Mesendoderm (in vitro differentiated cells): ENCODE measurements at regions not wholly inside any gene's neighbourhood (a gene's known extent, or its start where the extent isn't known, plus 50 kb on each side); places are given as distances from the start of the nearest gene placed in this dataset.
A peak's percentile ranks its signal among the peaks of the same experiment; 100 is the strongest.

Source experiments
- DNase-seq: peaks from one replicate; pipeline ENCODE4 v3.0.0; 2013
- H2AK5ac ChIP-seq: 2 replicates; pipeline ENCODE4 v1.6.1; 2013; ENCODE audit warnings: low read length, inconsistent platforms
- H2BK120ac ChIP-seq: 2 replicates; pipeline ENCODE4 v1.6.1; 2013; ENCODE audit warnings: low read depth, mild to moderate bottlenecking, low read length, moderate library complexity, mixed read lengths
- H2BK15ac ChIP-seq: replicated peaks from 2 replicates; pipeline ENCODE4 v1.6.1; 2013; ENCODE audit warnings: low read depth, mild to moderate bottlenecking, moderate library complexity
- H2BK5ac ChIP-seq: 2 replicates; pipeline ENCODE4 v1.6.1; 2013; ENCODE audit warnings: low read length, inconsistent platforms
- H3K18ac ChIP-seq: 2 replicates; pipeline ENCODE4 v1.6.1; 2013; ENCODE audit warnings: mild to moderate bottlenecking, low read length, mixed read lengths
- H3K23ac ChIP-seq: one replicate; pipeline ENCODE4 v1.6.1; 2013; ENCODE audit warnings: low read length
- H3K27ac ChIP-seq: 2 replicates; pipeline ENCODE4 v1.5.1; 2013; ENCODE audit warnings: low read depth, mild to moderate bottlenecking, inconsistent platforms, low read length, moderate library complexity
- H3K27me3 ChIP-seq: 2 replicates; pipeline ENCODE4 v1.6.1; 2013; ENCODE audit warnings: low read length, control low read depth, mild to moderate bottlenecking, inconsistent platforms; ENCODE audit not compliant: insufficient read depth, poor library complexity
- H3K36me3 ChIP-seq: 2 replicates; pipeline ENCODE4 v1.6.1; 2013; ENCODE audit warnings: low read length, inconsistent platforms; ENCODE audit not compliant: control insufficient read depth, insufficient read depth
- H3K4ac ChIP-seq: one replicate; pipeline ENCODE4 v1.6.1; 2013; ENCODE audit warnings: low read depth, mild to moderate bottlenecking, low read length, moderate library complexity
- H3K4me1 ChIP-seq: 2 replicates; pipeline ENCODE4 v1.6.1; 2013; ENCODE audit warnings: low read depth, low read length, inconsistent platforms; ENCODE audit not compliant: control insufficient read depth
- H3K4me2 ChIP-seq: 2 replicates; pipeline ENCODE4 v1.6.1; 2013; ENCODE audit warnings: low read length
- H3K4me3 ChIP-seq: 2 replicates; pipeline ENCODE4 v1.5.1; 2013; ENCODE audit warnings: mild to moderate bottlenecking, low read length
- H3K56ac ChIP-seq: one replicate; pipeline ENCODE4 v1.6.1; 2013; ENCODE audit warnings: low read length
- H3K79me1 ChIP-seq: 2 replicates; pipeline ENCODE4 v1.6.1; 2013; ENCODE audit warnings: low read length, inconsistent platforms
- H3K79me2 ChIP-seq: 2 replicates; pipeline ENCODE4 v1.6.1; 2013; ENCODE audit warnings: mild to moderate bottlenecking, low read length; ENCODE audit not compliant: control insufficient read depth, insufficient read depth
- H3K9ac ChIP-seq: 2 replicates; pipeline ENCODE4 v1.6.1; 2013; ENCODE audit warnings: low read length, inconsistent platforms
- H4K5ac ChIP-seq: one replicate; pipeline ENCODE4 v1.6.1; 2013; ENCODE audit warnings: low read length
- H4K8ac ChIP-seq: one replicate; pipeline ENCODE4 v1.6.1; 2013; ENCODE audit warnings: low read depth, mild to moderate bottlenecking, control low read depth, low read length, moderate library complexity
- WGBS: extraction: QIAGEN DNeasy Blood & Tissue Kit; methylation state at CpG from one replicate; pipeline ENCODE4 v1.1.7; 2013; ENCODE audit warnings: low lambda C conversion rate, missing lambda C conversion rate; ENCODE audit not compliant: insufficient coverage; ENCODE audit errors: extremely low coverage; 5-methylcytosine and 5-hydroxymethylcytosine counted together

DNA sequence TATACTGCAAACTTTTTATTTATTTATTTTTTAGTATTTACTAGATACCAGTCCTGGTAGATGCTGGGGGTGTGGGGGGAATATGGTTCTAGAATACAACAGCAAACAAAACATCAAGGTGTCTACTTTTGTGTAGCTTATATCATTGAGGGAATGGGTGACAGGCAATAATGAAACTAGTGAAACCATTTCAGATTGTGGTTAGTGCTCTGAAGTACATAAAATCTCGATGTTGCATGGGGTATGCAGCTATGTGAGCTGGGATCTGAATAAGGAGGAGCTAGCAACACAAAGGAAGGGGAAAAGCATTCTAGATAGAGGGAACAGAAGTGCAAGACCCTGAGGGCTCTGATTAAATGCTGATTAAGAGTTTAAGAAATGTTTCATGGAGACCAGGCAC lies 103.5 kb downstream of the WT1 start:
- Histone ChIP-seq H3K4me3 (no peak overlapping the region), H3K4ac (no peak overlapping the region), H2BK120ac (no peak overlapping the region), H2AK5ac (no peak overlapping the region), H3K18ac (no peak overlapping the region), H3K79me1 (no peaks in the 10 kb centered on the region), H3K36me3 (no peaks in the 10 kb centered on the region), H3K27me3 (no peaks in the 10 kb centered on the region), H3K79me2 (no peaks in the 10 kb centered on the region), H3K4me2 (no peak overlapping the region), H3K27ac (no peak overlapping the region), H4K8ac (no peak overlapping the region), H3K23ac (no peak overlapping the region), H2BK15ac (no peak overlapping the region), H3K56ac (no peak overlapping the region), H2BK5ac (no peak overlapping the region), H3K9ac (no peak overlapping the region), H3K4me1 (peaks cover 2% of the 10 kb centered on the region), H4K5ac (no peak overlapping the region)
- no CpG with 5 or more reads among the region's 1 CpG for WGBS
- DNase-seq: no peak

DNA sequence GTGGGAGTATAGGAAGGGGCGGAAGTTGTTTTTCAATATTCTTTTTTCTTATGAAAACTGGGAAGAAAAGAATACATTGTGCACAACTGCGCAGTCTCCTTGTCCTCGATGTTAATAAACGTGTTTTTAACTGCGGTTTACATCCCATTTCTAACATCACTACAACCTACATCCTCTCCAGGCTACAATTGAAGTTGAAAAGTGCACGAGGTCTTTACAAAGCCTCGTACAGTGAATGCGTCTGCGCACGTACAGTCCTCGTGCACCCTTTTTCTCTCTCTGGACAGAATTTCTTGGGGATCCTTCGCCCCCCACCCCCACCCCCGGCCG lies 102.4 kb downstream of the WT1 start:
- H3K4ac ChIP-seq: no peak overlapping the region
- H3K27ac ChIP-seq: no peak overlapping the region
- no peak overlapping the region for H2BK5ac ChIP-seq
- peaks cover 2% of the 10 kb centered on the region for H3K4me1 ChIP-seq
- no peaks in the 10 kb centered on the region for H3K36me3 ChIP-seq
- peak overlapping the region; percentile 90 for H3K56ac ChIP-seq
- H3K4me3 ChIP-seq: no peak overlapping the region
- peak overlapping the region; percentile 53 for H3K9ac ChIP-seq
- no peaks in the 10 kb centered on the region for H3K27me3 ChIP-seq
- H3K4me2 ChIP-seq: peak overlapping the region; percentile 91
- DNase-seq: no peak
- no peak overlapping the region for H4K5ac ChIP-seq
- H3K23ac ChIP-seq: no peak overlapping the region
- no peak overlapping the region for H2BK15ac ChIP-seq
- no peak overlapping the region for H4K8ac ChIP-seq
- H3K79me1 ChIP-seq: no peaks in the 10 kb centered on the region
- no peak overlapping the region for H2AK5ac ChIP-seq
- no CpG with 5 or more reads among the region's 14 CpGs for WGBS
- H3K79me2 ChIP-seq: no peaks in the 10 kb centered on the region
- no peak overlapping the region for H2BK120ac ChIP-seq
- no peak overlapping the region for H3K18ac ChIP-seq

DNA sequence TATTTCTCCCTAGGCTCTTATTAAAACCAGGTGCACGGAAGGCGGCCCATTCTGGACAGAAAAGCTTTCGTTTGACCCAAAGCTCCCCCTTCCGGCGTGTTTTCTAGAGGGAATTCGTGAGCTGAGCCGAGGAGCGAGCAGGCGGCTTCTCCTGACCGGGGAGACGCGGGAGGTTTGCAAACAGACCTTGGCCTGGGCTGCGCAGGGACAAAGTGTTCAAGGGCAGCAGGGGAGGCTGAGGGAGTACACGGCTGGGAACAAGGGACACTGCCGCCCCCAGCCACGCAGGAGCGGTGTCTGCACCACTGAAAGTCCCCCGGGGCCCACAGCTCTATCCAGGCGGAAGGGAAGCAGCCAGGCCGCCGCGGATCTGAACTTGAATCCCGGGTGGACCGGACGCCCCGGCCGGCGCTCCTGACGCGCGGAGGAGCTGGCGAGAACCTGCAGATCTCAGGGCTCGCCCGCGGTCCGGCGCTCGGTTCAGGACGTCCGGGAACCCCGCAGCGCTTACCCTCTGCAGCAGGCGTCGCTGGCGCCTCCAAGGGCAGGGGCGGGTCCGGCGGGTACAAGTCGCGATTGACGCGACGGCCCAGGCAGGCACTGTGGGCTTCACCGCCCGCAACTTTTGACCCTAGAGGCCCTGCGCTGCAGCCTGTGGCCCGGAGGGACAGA lies 101.9 kb downstream of the WT1 start:
- peak overlapping the region; percentile 90 for H3K56ac ChIP-seq
- no peaks in the 10 kb centered on the region for H3K79me2 ChIP-seq
- H3K36me3 ChIP-seq: no peaks in the 10 kb centered on the region
- H3K4ac ChIP-seq: no peak overlapping the region
- peak overlapping the region; percentile 3 for H3K4me3 ChIP-seq
- WGBS: no CpG with 5 or more reads among the region's 57 CpGs
- H3K23ac ChIP-seq: no peak overlapping the region
- no peaks in the 10 kb centered on the region for H3K79me1 ChIP-seq
- peaks cover 2% of the 10 kb centered on the region for H3K4me1 ChIP-seq
- no peak overlapping the region for H2BK120ac ChIP-seq
- H2BK5ac ChIP-seq: no peak overlapping the region
- no peaks in the 10 kb centered on the region for H3K27me3 ChIP-seq
- H2AK5ac ChIP-seq: no peak overlapping the region
- H4K5ac ChIP-seq: no peak overlapping the region
- H2BK15ac ChIP-seq: no peak overlapping the region
- H3K18ac ChIP-seq: no peak overlapping the region
- peak overlapping the region; percentile 91 for H3K4me2 ChIP-seq
- H3K27ac ChIP-seq: no peak overlapping the region
- H3K9ac ChIP-seq: peak overlapping the region; percentile 53
- peak; percentile 81 for DNase-seq
- no peak overlapping the region for H4K8ac ChIP-seq

DNA sequence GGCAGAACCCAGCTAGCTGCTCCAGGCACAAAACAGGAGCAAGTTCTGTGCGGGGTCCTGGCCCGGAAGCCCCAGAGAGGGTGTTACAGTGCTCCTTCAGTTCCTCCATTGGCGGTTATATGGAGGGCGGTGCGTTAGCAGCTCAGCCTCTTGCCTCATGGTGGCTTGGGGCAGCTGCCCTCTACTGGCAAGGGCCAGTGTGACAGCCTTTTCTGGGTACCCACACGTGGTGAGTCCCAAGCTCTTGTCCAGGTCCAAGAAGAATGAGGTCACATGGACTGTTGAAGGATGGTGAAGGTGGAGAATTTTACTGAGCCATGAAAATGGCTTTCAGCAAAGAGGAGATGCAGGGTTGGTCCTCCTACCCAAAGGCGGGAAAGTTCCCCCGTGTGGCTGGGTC lies 100.5 kb downstream of the WT1 start:
- WGBS: no CpG with 5 or more reads among the region's 8 CpGs
- H2BK120ac ChIP-seq: no peak overlapping the region
- no peaks in the 10 kb centered on the region for H3K79me1 ChIP-seq
- no peak overlapping the region for H3K4me2 ChIP-seq
- DNase-seq: peak; percentile 87
- no peak overlapping the region for H3K23ac ChIP-seq
- H3K56ac ChIP-seq: no peak overlapping the region
- no peak overlapping the region for H3K27ac ChIP-seq
- H3K4me3 ChIP-seq: no peak overlapping the region
- H3K18ac ChIP-seq: no peak overlapping the region
- H3K79me2 ChIP-seq: no peaks in the 10 kb centered on the region
- no peak overlapping the region for H4K8ac ChIP-seq
- H3K9ac ChIP-seq: no peak overlapping the region
- no peak overlapping the region for H4K5ac ChIP-seq
- H3K4ac ChIP-seq: no peak overlapping the region
- H3K27me3 ChIP-seq: no peaks in the 10 kb centered on the region
- no peak overlapping the region for H2BK15ac ChIP-seq
- H3K4me1 ChIP-seq: peaks cover 2% of the 10 kb centered on the region
- no peaks in the 10 kb centered on the region for H3K36me3 ChIP-seq
- no peak overlapping the region for H2AK5ac ChIP-seq
- no peak overlapping the region for H2BK5ac ChIP-seq
